ENCODE measurements at regions not wholly inside any gene's neighbourhood (a gene's known extent, or its start where the extent isn't known, plus 50 kb on each side); places are given as distances from the start of the nearest gene placed in this dataset.

DNA sequence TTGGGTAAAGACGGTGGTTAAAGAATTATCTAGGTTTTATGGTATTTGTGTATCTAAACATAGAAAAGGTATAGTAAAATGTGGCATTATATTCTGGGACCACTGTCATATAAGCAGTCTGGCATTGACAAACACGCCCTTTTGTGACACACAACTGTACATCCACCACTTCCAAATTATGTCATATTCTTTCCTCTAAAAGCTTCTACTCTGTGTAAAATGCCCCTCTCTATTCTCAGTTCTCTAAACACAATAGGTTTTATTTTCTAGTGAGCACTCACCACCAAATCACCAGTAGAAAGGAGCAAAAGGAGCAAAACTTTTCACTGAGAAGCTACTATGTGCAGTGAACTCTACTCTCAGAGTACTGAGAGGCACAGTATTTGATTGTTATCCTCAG, 88.1 kb upstream of the PIEZO2 start:
- TF ChIP-seq, protein P1, sequence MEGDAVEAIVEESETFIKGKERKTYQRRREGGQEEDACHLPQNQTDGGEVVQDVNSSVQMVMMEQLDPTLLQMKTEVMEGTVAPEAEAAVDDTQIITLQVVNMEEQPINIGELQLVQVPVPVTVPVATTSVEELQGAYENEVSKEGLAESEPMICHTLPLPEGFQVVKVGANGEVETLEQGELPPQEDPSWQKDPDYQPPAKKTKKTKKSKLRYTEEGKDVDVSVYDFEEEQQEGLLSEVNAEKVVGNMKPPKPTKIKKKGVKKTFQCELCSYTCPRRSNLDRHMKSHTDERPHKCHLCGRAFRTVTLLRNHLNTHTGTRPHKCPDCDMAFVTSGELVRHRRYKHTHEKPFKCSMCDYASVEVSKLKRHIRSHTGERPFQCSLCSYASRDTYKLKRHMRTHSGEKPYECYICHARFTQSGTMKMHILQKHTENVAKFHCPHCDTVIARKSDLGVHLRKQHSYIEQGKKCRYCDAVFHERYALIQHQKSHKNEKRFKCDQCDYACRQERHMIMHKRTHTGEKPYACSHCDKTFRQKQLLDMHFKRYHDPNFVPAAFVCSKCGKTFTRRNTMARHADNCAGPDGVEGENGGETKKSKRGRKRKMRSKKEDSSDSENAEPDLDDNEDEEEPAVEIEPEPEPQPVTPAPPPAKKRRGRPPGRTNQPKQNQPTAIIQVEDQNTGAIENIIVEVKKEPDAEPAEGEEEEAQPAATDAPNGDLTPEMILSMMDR (IDR thresholded peaks at IDR 0.05), result no peak
- no peak for TF ChIP-seq POLR2A (IDR thresholded peaks at IDR 0.05)

Measured in Peyer's patch (tissue), 4 donors.